HG03432 (cell line): ENCODE measurements at regions not wholly inside any gene's neighbourhood (a gene's known extent, or its start where the extent isn't known, plus 50 kb on each side); places are given as distances from the start of the nearest gene placed in this dataset.

Experiments
- ATAC-seq: cut with Tn5 transposase; IDR thresholded peaks from one replicate; pipeline ENCODE4 v1.9.1; 2021; ENCODE audit warnings: mild to moderate bottlenecking, moderate library complexity; ENCODE audit not compliant: unreplicated experiment

DNA sequence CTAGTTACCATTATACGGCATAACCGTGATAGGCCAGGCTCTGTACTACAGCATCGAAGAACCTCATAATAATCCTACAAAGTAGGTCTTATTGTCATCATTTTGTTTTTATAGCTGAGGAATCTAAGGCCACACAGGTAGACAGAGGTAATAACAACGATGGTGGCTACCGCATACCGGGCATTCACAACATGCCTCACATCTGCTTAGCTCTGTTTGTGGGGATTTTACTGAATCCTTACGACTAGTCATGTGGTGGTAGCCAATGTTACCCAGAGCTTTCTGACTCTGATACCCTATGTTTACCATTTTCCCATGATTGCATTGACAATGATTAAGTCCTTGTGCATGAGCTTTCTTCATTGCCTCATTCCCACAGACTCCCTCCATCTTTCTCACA is 269.4 kb downstream of the TCF7L2 start:
- ATAC-seq, result no peak

DNA sequence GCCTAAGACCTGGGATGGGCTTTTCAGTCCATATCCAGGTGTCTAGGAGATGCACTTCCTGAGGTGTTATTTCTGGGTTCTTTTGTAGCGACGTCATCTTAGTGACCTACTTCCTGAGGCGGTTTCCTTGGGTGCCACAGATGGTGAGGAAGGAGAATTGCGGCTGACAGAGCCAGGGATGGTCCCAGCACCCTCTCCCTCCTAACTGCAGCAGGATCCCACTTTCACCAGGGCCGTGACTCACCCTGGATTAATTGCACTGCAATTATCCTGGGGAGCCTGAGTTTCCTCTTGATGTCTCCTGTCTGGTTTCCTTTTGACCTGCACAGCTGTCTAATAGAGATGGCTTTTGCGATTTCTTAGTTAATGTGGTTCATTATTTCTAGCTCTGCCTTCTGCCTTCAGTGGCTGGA is 271.7 kb downstream of the TCF7L2 start:
- ATAC-seq, result no peak

DNA sequence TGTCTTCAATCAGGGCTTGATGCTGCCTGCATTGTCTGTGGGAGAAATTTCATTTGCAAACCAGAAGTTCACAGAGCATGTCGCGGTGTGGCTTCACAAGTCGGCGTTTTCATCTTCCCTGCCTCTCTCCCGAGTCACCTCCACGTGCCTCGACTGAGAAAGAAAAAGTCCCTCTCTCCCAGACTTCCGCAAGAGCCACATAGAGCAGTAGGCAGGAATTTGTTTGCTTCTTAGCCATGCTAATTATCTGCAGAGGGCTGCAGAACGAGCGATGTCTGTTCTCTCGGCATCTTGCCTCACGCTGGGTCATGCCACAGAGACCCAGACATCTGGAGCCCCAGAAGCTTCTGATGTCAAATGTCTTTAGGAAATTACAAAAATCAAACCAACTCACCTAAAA is 272.2 kb downstream of the TCF7L2 start:
- no peak for ATAC-seq

DNA sequence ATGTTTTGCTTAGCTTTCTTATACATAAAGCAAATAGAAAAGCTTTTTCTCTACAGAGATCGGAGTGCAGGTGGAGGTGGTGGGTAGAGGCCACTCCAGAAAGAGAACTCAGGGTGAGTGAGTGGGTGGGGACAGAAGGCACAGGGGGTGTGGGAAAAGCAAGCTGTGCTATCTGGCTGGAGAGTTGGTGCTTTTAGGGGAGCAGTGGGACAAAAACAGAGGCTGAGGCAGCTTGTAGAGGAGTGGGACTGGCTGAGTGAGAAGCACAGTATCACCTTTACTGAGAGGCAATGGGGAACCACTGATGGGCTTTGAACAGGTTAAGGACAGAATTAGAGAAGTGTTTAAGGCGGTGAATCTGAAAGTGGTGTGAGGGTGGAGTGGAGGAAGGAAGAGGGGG is 275.3 kb downstream of the TCF7L2 start:
- no peak for ATAC-seq

DNA sequence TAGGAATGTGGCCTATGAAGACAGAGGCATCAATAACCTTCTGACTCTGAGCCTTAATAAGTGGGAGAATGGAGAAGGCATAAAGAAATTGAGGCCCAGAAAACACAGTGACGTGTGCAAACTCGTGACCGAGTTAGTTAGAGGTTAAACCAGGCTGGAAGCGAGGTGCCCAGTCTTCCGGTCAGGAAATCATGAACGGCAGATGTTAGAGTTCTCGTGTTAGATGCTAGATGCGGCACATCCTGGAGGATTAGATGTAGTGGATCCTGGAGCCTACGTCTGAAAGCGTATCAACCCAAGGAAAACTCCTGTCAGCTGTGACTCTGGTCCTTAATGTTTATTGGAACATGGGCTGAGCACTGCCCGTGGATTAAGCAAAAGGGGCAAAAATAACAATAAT is 275.9 kb downstream of the TCF7L2 start:
- ATAC-seq, result no peak

DNA sequence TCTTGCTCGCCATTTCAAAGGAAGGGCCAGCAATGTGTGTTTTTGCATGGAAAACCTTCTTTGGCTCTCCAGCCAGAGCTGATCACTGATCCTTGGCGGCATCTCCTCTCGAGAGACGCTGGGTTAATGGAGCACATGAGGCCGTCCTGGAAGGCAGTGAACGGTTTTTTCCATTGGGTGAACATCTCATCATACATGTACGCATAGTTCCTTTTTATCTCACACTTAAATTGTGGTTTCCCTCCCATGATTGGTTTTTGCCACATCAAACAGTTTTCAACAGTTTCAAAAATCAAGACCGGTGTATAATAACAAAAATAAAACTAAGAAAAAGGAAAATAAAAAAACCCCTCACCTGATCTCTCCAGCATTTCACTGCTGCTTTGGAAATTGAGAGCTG is 276.4 kb downstream of the TCF7L2 start:
- no peak for ATAC-seq

DNA sequence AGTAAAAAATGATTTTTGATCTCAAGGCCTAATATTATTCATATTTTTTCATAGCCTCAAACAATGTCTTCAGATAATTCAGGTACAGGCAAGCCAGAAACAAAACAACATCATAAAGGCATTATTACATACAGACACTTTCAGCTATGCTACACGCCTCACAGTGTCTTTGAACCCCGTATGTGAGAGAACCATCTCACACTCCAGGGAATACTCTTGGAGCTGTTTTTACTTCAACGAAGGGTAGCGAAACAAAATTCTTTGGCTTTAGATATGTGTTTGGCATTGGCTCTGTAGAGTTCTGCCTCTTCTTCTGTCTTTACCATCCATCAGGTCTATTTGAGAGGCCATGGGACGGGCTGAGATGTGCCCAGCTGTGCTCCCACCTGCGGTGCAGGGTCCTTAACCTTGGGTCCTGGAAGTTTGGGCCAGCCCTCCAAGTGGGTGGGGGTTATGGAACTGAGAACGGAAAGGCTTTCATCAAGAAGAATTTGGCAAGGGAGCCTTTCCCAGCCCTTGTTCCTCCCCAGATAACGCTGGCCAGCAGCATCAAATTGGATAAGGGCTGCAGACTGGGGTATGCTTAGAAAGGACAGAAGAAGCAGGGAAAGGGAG is 276.9 kb downstream of the TCF7L2 start:
- ATAC-seq, result no peak

DNA sequence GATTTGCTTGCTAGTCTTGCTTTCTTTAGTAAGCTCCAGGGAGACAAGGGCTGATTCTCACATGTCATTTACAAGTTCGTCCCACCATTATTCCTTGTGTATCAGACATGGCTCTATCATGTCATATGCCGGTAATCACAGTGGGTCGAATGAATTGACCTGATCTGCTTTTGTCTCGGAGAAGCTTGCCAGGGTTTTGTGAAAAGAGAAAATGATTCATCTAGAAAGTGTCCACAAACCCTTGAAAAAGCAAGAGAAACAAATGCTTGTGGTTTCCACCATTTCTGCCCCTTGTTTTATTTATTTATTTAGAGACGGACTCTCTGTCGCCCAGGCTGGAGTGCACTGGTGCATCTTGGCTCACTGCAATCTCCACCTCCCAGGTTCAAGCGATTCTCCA is 278.5 kb downstream of the TCF7L2 start:
- ATAC-seq, result no peak

DNA sequence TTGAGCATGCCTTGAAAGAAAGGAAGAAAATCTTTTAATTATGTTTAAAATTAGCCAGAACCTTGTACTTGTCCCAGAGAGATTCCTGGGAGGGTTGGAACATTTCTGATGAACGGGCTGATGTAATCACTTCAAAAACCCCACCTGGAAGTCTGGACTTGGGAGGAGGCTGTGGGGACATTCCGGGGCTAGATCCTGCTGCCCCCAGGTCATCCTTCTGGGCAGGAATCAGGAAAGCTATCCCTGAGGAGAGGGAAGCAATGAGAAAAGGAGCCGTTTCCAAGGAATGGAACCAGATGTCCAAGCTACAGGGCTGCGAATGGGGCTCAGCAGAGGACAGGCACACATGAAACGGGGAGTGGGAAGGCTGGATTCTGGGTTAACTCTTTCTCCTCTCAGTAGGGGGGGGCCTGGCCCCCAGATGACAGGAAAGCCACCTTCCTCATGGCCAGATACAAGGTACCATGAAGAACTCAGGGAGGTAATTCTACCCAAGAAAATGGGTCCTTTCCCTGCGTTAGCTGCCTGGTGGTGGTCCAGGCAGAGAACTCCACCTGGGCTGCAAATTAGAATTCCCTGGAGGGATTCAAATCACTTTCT is 280.1 kb downstream of the TCF7L2 start:
- ATAC-seq, result no peak

DNA sequence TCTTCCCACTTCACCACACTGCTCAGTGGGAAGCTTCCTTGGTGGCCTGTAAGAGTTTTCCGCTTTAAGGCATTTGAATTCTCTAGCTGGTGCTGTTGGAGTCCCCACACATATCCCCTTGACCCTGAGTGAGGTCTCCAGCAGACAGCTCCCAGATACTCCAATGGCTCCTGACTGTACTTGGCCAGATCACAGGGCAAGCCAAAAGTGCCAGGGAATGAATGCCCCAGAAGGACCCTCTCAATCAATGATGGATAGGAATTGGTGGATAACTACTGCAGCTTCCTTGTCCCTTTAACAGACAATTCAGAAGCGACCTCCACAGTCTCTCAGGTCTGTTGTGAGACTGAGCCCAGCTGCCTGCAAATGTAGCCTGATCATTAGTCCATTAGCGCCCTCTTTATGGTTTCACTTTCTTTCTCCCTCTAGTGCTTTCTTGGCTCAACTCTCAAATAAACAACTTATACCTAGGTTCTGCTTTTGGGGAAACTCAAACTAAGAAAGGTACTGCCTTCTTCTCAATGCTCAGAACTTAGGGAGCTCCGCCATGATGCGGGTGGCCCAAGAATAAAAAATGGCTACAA is 283.0 kb downstream of the TCF7L2 start:
- peak; percentile 85 for ATAC-seq

DNA sequence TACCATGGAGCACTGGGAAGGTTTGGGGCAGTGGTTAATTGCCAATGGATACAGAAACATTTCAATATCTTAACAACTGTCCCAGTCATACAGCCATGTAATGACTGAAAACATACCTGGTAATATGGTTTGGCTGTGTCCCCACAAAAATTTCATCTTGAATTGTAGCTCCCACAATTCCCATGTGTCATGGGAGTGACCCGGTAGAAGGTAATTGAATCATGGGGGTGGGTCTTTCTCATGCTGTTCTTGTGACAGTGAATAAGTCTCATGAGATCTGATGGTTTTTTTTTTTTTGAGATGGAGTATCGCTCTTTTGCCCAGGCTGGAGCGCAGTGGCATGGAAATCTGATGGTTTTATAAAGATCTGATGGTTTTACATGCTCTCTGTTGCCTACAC is 284.4 kb downstream of the TCF7L2 start:
- ATAC-seq, result no peak

DNA sequence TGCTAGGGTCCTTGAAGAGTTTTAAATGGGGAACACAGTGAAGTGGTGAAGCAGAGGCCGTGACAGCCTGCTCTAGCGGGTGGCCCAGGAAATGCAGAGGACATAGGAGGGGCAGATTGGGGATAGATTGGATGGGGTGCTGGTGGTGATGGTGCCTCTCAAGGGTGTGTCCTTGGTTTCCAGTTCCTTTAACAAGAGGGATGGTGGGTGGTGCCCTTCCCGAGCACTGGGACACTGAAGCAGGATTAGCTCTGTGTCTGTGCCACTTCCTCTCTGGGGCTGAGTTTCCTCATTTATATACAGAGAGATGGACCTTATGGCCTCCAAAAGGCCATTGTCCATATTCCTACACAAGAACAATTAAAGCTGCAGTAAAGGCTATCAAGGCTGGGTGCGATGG is 285.5 kb downstream of the TCF7L2 start:
- no peak for ATAC-seq

DNA sequence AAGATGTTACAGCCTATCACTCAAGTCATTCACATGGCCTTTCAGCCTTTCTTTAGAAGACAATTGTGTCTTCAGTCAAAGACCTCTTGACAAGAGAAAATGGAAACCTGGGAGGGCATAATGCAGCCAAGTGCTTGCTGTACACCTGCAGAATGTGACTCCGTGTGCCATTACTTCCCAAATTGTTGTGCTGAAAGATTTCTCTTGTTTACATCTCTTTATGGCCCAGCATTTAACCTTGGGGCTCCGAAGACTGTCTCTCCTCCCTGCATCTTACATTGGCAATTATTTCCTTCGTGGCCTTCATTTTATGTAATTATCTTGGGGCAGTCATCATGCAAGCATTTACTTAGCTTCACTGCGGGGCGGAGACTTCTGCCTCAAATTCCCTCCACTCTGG is 287.0 kb downstream of the TCF7L2 start:
- no peak for ATAC-seq

DNA sequence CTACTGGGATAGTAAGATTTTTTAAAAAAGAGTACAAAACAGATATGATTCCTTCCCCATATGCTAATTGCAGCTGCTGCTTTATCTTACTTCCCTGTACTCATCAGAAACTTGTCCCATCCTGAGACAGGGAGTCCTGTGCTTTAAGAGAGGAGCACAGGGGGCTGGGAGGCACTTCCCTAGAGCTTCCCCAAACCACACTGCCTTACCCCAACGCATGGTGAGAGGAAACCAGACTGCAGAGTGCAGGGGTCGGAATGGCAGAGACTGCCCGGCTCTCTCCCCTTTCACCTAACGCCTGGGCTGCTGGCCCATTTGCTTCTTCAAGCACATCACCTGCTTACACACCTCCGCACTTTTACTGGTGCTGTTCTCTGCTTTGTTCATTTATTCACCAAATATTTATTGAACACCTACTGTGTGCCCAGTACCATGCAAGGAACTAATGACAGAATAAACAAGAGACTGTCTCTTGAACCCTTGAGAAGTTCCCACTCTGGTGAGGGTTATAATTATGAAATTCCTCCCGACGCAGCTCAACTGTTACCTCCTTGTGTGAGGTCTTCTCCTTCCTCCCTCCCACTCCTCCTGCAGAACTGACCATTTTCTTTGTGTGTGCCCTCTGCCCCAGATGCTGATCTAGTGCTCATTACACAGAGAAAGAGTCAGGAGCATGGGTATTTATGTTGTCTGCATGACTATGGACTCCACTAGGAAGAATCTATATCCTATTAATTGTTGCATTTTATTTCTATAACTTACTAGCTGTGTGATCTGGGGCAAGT is 289.7 kb downstream of the TCF7L2 start:
- no peak for ATAC-seq

DNA sequence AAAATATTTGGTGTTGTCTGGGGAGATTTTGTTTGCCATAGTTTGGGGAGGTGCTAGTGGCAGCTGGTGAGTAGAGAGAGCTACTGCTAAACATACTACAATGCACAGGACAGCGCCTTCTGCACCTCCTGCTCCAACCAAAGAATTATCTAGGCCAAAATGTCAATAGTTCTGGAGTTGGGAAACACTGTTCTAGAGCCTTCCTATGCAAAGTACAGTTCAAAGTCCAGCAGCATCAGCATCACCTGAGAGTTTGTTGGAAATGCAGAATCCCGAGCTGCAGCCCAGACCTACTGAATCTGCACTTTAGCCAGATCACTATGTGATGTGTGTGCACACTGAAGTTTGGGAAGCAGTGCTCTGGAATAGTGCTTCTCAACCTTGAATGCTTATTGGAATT is 290.7 kb downstream of the TCF7L2 start:
- no peak for ATAC-seq

DNA sequence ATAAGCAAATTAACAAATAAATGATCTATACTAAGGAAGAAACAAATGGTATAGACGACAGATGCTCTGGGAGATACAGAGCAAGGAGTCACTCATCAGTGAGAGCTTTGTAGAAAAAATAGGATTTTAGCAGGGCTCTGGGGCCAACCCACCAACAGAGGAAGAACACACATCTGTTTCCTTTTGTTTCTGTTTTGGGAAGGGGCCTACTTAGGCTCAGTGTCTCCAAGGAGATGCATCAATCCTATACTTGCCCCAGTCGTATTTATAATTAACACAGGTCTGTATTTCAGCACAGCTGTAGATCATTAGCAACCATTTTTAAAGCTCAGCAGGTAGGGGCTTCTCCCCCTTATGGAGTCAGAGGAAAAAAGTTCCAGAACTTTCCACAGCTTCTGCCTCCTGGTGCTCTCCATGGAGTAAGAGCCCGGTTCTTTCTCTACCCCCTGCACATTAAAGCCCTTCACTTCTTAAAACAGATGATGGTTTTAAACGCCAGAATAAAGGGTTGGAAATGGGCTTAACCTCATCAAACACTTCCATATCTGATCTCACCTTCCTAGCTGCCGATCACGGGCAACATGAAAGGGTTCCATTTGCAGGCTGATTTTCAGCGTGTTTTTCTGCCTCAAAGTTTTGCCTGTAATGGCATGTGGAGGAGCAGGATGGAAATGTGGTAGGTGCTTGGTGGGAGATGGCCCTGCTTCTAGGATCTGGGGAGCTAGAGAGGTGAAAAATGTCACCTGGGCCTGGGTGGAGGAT is 291.7 kb downstream of the TCF7L2 start:
- ATAC-seq, result no peak

DNA sequence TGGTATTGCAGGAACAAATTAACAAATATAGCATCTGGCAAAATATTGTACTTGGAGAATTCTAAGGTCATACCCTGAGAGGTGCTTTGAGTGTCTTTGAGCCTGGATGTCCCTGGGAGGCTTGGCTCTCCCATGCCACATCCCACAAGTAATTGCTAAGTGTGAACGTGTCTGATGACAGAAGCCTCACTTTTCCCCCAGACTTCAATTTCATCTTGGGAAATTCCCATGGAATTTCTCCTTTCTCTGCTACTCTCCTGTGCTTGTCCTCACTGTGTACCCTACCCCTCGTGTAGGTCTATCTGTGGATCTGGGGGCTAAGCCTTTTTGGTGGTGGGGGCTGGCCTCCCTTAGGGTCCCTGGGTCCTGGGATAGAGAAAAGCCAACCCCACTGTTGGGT is 293.3 kb downstream of the TCF7L2 start:
- ATAC-seq, result no peak

DNA sequence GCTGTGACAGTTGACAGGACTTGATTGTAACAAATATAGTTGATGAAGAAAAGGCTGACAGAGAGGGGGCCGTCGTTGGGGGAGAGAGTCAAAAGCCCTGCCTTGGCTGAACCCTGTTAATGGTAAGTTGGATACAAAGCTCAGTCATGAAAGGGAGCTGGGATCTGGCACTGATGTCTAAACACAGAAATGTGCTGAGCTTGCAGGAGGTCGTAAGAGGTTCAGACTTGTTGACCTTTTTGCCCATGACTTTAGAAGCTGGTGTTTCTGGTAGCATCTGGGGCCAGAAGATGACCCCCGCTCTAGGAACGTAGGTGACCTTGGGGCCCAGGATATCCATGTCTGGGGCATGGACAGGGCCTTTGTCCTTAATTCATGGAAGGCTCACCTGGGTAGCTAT is 294.7 kb downstream of the TCF7L2 start:
- no peak for ATAC-seq

DNA sequence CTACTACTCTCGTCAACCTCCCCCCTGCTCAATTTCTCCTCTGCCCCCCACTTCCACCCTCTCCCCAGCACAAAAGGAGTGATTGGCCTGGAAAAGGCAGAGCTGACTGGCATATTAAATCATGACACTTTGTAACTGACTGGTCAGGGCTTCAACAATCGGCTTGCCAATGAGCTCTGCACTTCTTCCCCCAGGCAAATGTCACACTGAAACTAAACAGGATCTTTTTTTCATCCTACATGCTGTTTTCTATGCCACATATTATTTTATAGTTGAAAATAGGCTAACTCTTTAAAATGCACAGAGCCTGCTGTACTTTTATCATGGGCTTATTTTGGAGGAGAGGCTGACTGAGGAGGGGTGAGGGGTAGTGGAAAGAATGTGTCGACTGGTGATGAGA is 295.2 kb downstream of the TCF7L2 start:
- no peak for ATAC-seq

DNA sequence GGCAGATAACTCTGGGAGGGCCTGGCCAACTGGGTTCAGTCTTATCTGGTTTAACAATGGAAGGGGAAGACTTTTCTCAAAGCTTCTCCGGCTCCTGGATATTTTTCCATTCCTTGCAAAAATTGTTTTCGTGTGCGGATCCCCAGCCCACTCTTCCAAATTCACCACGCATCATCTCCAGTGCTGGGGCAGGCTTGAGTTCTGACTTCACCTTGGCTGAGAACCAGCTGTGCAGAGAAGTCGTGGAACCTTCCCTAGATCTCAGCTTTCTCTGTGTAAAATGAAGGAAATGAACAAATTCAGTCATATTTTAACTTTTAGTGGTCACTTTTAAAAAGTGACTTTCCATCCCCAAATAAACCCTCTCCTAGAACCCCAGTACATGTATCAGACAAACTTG is 297.0 kb downstream of the TCF7L2 start:
- ATAC-seq, result no peak
